ENCODE measurements at regions not wholly inside any gene's neighbourhood (a gene's known extent, or its start where the extent isn't known, plus 50 kb on each side); places are given as distances from the start of the nearest gene placed in this dataset.

DNA sequence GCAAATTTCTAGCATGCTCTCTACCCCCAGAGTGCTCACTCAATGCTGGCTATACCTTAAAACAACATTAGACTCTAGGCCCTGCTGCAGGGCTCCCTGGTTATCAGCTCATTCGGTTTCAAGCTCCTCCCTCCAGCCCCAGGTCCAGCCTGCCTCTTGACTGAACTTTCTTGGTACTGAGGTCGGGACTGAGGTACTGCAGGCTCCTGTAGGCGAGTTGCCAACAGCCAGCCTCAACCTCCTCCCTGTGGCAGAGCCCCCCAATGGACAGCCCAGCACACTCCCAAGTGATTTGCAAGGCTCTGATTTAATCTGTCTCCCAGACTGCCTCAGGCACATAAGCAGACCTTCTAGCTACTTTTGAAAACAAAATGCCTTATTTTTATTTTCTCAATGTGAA, 73.6 kb upstream of the EIF3M start:
- Histone ChIP-seq H3K27ac (ENCODE audit: low read depth, low read length) (no peak overlapping the region), H3K56ac (ENCODE audit: low read length) (no peak overlapping the region), H3K27me3 (ENCODE audit: insufficient read depth, low read length, poor library complexity) (no peaks in the 10 kb centered on the region), H3K23ac (ENCODE audit: low read length) (no peak overlapping the region), H2BK15ac (replicated peaks; ENCODE audit: low read depth) (no peak overlapping the region), H3K4ac (ENCODE audit: low read depth, low read length) (no peak overlapping the region), H4K8ac (ENCODE audit: low read depth, low read length) (no peak overlapping the region), H3K9ac (ENCODE audit: low read length) (no peak overlapping the region), H3K4me2 (ENCODE audit: low read length) (no peak overlapping the region), H3K4me3 (ENCODE audit: low read length) (no peak overlapping the region), H2AK5ac (ENCODE audit: low read length) (no peak overlapping the region), H3K79me2 (ENCODE audit: control insufficient read depth, insufficient read depth, low read length) (no peaks in the 10 kb centered on the region), H3K36me3 (ENCODE audit: control insufficient read depth, insufficient read depth, low read length) (no peaks in the 10 kb centered on the region), H3K79me1 (ENCODE audit: low read length) (no peaks in the 10 kb centered on the region), H4K5ac (ENCODE audit: low read length) (no peak overlapping the region), H3K18ac (ENCODE audit: low read length) (no peak overlapping the region), H3K4me1 (ENCODE audit: control insufficient read depth, low read depth, low read length) (no peaks in the 10 kb centered on the region), H2BK5ac (ENCODE audit: low read length) (no peak overlapping the region), H2BK120ac (ENCODE audit: low read depth, low read length) (no peak overlapping the region)
- WGBS (ENCODE audit: extremely low coverage, insufficient coverage, low lambda C conversion rate) = no CpG with 5 or more reads among the region's 3 CpGs
- peak; percentile 14 for DNase-seq

DNA sequence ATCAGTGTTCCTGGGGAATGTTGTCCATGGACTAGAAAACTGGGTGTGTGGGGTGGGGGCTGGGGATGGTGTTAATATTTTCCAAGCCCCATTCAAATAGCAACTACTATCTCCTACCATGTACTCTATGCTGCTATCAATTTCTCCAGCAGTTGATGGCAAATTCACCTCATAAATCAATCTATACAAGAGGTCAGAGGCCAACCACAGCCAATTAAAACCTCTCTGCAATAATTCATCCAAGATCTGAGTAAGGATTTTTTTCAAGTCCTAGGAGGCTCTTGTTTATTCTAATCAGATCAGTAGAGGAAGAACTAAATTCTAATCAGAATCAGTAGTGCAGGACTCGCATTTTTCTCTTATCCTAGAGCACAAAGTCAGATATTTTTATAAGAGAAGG, 73.4 kb upstream of the WT1 start:
- Histone ChIP-seq H3K4ac (ENCODE audit: low read depth, low read length) (no peak overlapping the region), H3K56ac (ENCODE audit: low read length) (no peak overlapping the region), H4K8ac (ENCODE audit: low read depth, low read length) (no peak overlapping the region), H3K4me1 (ENCODE audit: control insufficient read depth, low read depth, low read length) (no peaks in the 10 kb centered on the region), H3K9ac (ENCODE audit: low read length) (no peak overlapping the region), H3K4me2 (ENCODE audit: low read length) (no peak overlapping the region), H3K36me3 (ENCODE audit: control insufficient read depth, insufficient read depth, low read length) (no peaks in the 10 kb centered on the region), H3K27ac (ENCODE audit: low read depth, low read length) (no peak overlapping the region), H3K27me3 (ENCODE audit: insufficient read depth, low read length, poor library complexity) (no peaks in the 10 kb centered on the region), H3K79me1 (ENCODE audit: low read length) (no peaks in the 10 kb centered on the region), H2BK15ac (replicated peaks; ENCODE audit: low read depth) (no peak overlapping the region), H3K4me3 (ENCODE audit: low read length) (no peak overlapping the region), H3K18ac (ENCODE audit: low read length) (no peak overlapping the region), H2BK120ac (ENCODE audit: low read depth, low read length) (no peak overlapping the region), H2AK5ac (ENCODE audit: low read length) (no peak overlapping the region), H3K79me2 (ENCODE audit: control insufficient read depth, insufficient read depth, low read length) (no peaks in the 10 kb centered on the region), H2BK5ac (ENCODE audit: low read length) (no peak overlapping the region), H4K5ac (ENCODE audit: low read length) (no peak overlapping the region), H3K23ac (ENCODE audit: low read length) (no peak overlapping the region)
- no peak for DNase-seq
- no CpG with 5 or more reads among the region's 1 CpG for WGBS (ENCODE audit: extremely low coverage, insufficient coverage, low lambda C conversion rate)

DNA sequence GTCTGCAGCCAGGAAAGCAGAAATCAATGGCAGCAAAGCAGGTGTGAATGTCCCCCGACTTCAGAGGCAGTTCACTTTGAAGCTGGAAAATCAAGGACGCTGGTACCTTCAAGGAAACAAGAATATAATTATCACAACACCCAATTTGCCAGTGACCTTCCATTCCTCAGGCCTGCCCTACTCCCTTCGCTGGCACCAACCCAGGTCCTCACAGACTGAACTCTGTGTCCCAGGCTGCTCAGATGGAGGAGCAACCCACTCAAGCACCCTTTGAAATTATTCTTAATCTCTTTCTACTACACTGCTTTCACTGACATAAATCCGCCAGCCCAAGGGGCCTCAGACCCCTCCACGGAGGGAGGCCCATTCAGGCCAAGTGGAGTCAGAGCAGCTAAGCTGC, 64.7 kb upstream of the WT1 start:
- no peak overlapping the region for H3K9ac ChIP-seq (ENCODE audit: low read length)
- H3K36me3 ChIP-seq (ENCODE audit: control insufficient read depth, insufficient read depth, low read length) = no peaks in the 10 kb centered on the region
- H4K5ac ChIP-seq (ENCODE audit: low read length) = no peak overlapping the region
- H3K4me3 ChIP-seq (ENCODE audit: low read length) = no peak overlapping the region
- H3K79me1 ChIP-seq (ENCODE audit: low read length) = no peaks in the 10 kb centered on the region
- no peak overlapping the region for H3K56ac ChIP-seq (ENCODE audit: low read length)
- H2BK15ac ChIP-seq (replicated peaks; ENCODE audit: low read depth) = no peak overlapping the region
- H3K79me2 ChIP-seq (ENCODE audit: control insufficient read depth, insufficient read depth, low read length) = no peaks in the 10 kb centered on the region
- no peak overlapping the region for H3K27ac ChIP-seq (ENCODE audit: low read depth, low read length)
- no peak overlapping the region for H2AK5ac ChIP-seq (ENCODE audit: low read length)
- no peak overlapping the region for H3K18ac ChIP-seq (ENCODE audit: low read length)
- WGBS (ENCODE audit: extremely low coverage, insufficient coverage, low lambda C conversion rate) = no CpG with 5 or more reads among the region's 5 CpGs
- H3K4me2 ChIP-seq (ENCODE audit: low read length) = no peak overlapping the region
- H2BK120ac ChIP-seq (ENCODE audit: low read depth, low read length) = no peak overlapping the region
- no peak overlapping the region for H2BK5ac ChIP-seq (ENCODE audit: low read length)
- no peak overlapping the region for H3K23ac ChIP-seq (ENCODE audit: low read length)
- no peaks in the 10 kb centered on the region for H3K27me3 ChIP-seq (ENCODE audit: insufficient read depth, low read length, poor library complexity)
- no peak overlapping the region for H4K8ac ChIP-seq (ENCODE audit: low read depth, low read length)
- no peak overlapping the region for H3K4ac ChIP-seq (ENCODE audit: low read depth, low read length)
- DNase-seq = no peak
- H3K4me1 ChIP-seq (ENCODE audit: control insufficient read depth, low read depth, low read length) = no peaks in the 10 kb centered on the region

DNA sequence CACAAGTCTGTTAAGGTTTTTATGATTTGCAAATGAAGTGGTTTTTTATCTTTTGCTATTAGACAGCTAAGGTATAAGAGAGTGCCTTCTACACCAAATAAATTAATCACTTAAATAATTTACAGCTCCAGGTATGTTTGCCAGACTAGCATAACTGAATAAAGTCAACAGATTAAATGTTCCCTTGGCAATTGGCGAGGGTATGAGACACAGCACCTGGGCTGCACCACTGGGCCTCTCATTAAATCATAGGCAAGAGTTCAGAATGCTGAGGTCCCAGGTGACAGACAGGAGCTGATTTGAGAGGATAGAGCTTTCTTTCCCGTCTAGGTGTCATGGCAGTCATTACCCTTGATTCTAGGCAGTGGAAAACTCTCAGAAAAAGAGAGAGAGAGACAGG, 62.6 kb upstream of the WT1 start:
- Histone ChIP-seq H2AK5ac (ENCODE audit: low read length) (no peak overlapping the region), H3K27ac (ENCODE audit: low read depth, low read length) (no peak overlapping the region), H3K9ac (ENCODE audit: low read length) (no peak overlapping the region), H2BK120ac (ENCODE audit: low read depth, low read length) (no peak overlapping the region), H3K4me3 (ENCODE audit: low read length) (no peak overlapping the region), H3K4me2 (ENCODE audit: low read length) (no peak overlapping the region), H2BK15ac (replicated peaks; ENCODE audit: low read depth) (no peak overlapping the region), H3K18ac (ENCODE audit: low read length) (no peak overlapping the region), H3K79me2 (ENCODE audit: control insufficient read depth, insufficient read depth, low read length) (no peaks in the 10 kb centered on the region), H3K4me1 (ENCODE audit: control insufficient read depth, low read depth, low read length) (no peaks in the 10 kb centered on the region), H4K5ac (ENCODE audit: low read length) (no peak overlapping the region), H3K79me1 (ENCODE audit: low read length) (no peaks in the 10 kb centered on the region), H3K56ac (ENCODE audit: low read length) (no peak overlapping the region), H3K36me3 (ENCODE audit: control insufficient read depth, insufficient read depth, low read length) (no peaks in the 10 kb centered on the region), H3K27me3 (ENCODE audit: insufficient read depth, low read length, poor library complexity) (no peaks in the 10 kb centered on the region), H3K23ac (ENCODE audit: low read length) (no peak overlapping the region), H2BK5ac (ENCODE audit: low read length) (no peak overlapping the region), H3K4ac (ENCODE audit: low read depth, low read length) (no peak overlapping the region), H4K8ac (ENCODE audit: low read depth, low read length) (no peak overlapping the region)
- WGBS (ENCODE audit: extremely low coverage, insufficient coverage, low lambda C conversion rate) = no CpG with 5 or more reads among the region's 2 CpGs
- no peak for DNase-seq

DNA sequence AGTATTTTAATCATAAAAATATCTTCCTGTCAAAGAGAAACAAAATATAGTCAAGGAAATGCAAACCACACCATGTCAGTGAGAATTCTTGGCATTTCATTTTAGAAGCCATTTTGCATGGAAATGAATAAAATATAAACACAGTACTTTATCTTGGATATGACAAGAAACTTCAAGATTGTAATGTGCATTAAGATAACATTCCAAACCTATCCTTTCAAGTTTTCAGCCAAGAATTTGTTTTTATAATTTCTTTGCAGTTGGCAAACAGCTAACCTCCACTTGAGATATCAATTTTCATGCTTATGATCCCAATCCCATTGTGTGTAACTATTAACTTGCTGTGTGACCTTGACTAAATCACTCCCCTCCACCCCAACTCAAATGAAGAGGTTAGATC, 59.3 kb upstream of the WT1 start:
- Histone ChIP-seq H3K4ac (ENCODE audit: low read depth, low read length) (no peak overlapping the region), H3K56ac (ENCODE audit: low read length) (no peak overlapping the region), H3K4me3 (ENCODE audit: low read length) (no peak overlapping the region), H3K23ac (ENCODE audit: low read length) (no peak overlapping the region), H2BK5ac (ENCODE audit: low read length) (no peak overlapping the region), H3K27ac (ENCODE audit: low read depth, low read length) (no peak overlapping the region), H4K5ac (ENCODE audit: low read length) (no peak overlapping the region), H3K18ac (ENCODE audit: low read length) (no peak overlapping the region), H4K8ac (ENCODE audit: low read depth, low read length) (no peak overlapping the region), H3K4me1 (ENCODE audit: control insufficient read depth, low read depth, low read length) (no peaks in the 10 kb centered on the region), H3K79me2 (ENCODE audit: control insufficient read depth, insufficient read depth, low read length) (no peaks in the 10 kb centered on the region), H3K79me1 (ENCODE audit: low read length) (no peaks in the 10 kb centered on the region), H2AK5ac (ENCODE audit: low read length) (no peak overlapping the region), H2BK15ac (replicated peaks; ENCODE audit: low read depth) (no peak overlapping the region), H3K27me3 (ENCODE audit: insufficient read depth, low read length, poor library complexity) (no peaks in the 10 kb centered on the region), H3K4me2 (ENCODE audit: low read length) (no peak overlapping the region), H3K36me3 (ENCODE audit: control insufficient read depth, insufficient read depth, low read length) (no peaks in the 10 kb centered on the region), H3K9ac (ENCODE audit: low read length) (no peak overlapping the region), H2BK120ac (ENCODE audit: low read depth, low read length) (no peak overlapping the region)
- no peak for DNase-seq

GRCh38 chr11:32489464-32489863, 54.1 kb upstream of the WT1 start:
- no peak overlapping the region for H3K4me3 ChIP-seq (ENCODE audit: low read length)
- H4K8ac ChIP-seq (ENCODE audit: low read depth, low read length) = no peak overlapping the region
- H3K27me3 ChIP-seq (ENCODE audit: insufficient read depth, low read length, poor library complexity) = no peaks in the 10 kb centered on the region
- no peak overlapping the region for H2BK120ac ChIP-seq (ENCODE audit: low read depth, low read length)
- H3K79me2 ChIP-seq (ENCODE audit: control insufficient read depth, insufficient read depth, low read length) = no peaks in the 10 kb centered on the region
- no peak overlapping the region for H2BK15ac ChIP-seq (replicated peaks; ENCODE audit: low read depth)
- no peaks in the 10 kb centered on the region for H3K4me1 ChIP-seq (ENCODE audit: control insufficient read depth, low read depth, low read length)
- H2AK5ac ChIP-seq (ENCODE audit: low read length) = no peak overlapping the region
- no peak overlapping the region for H3K9ac ChIP-seq (ENCODE audit: low read length)
- H3K4me2 ChIP-seq (ENCODE audit: low read length) = no peak overlapping the region
- WGBS (ENCODE audit: extremely low coverage, insufficient coverage, low lambda C conversion rate) = no CpG with 5 or more reads among the region's 4 CpGs
- H3K23ac ChIP-seq (ENCODE audit: low read length) = no peak overlapping the region
- DNase-seq = peak; percentile 48
- H3K18ac ChIP-seq (ENCODE audit: low read length) = no peak overlapping the region
- no peaks in the 10 kb centered on the region for H3K36me3 ChIP-seq (ENCODE audit: control insufficient read depth, insufficient read depth, low read length)
- no peak overlapping the region for H3K4ac ChIP-seq (ENCODE audit: low read depth, low read length)
- no peak overlapping the region for H3K56ac ChIP-seq (ENCODE audit: low read length)
- no peak overlapping the region for H4K5ac ChIP-seq (ENCODE audit: low read length)
- no peak overlapping the region for H2BK5ac ChIP-seq (ENCODE audit: low read length)
- no peaks in the 10 kb centered on the region for H3K79me1 ChIP-seq (ENCODE audit: low read length)
- H3K27ac ChIP-seq (ENCODE audit: low read depth, low read length) = no peak overlapping the region

Data from mesendoderm (in vitro differentiated cells).